Keratinocyte (primary cell): ENCODE measurements at regions not wholly inside any gene's neighbourhood (a gene's known extent, or its start where the extent isn't known, plus 50 kb on each side); places are given as distances from the start of the nearest gene placed in this dataset.

Source experiments
- DNase-seq: peaks from one replicate; pipeline ENCODE4 v3.0.0-alpha.2; 2011; ENCODE audit warnings: low read depth, missing footprints, low spot score
- FAIRE-seq: peaks from 2 replicates; lab custom pipeline; 2011; peaks lifted over from hg19 to GRCh38; lab: Jason Lieb, UNC
- H2AFZ ChIP-seq: 2 replicates; pipeline ENCODE4 v1.6.0; 2012; ENCODE audit warnings: low read length, control low read depth, inconsistent platforms; ENCODE audit not compliant: control insufficient read depth
- H3K27ac ChIP-seq: 2 replicates; pipeline ENCODE4 v1.5.1; 2011; ENCODE audit warnings: low read length; ENCODE audit not compliant: control insufficient read depth, insufficient read depth
- H3K27me3 ChIP-seq: 3 replicates; pipeline ENCODE4 v1.6.0; 2011; ENCODE audit warnings: low read length; ENCODE audit not compliant: control insufficient read depth, insufficient read depth; ENCODE audit errors: extremely low read depth
- H3K36me3 ChIP-seq, 2 experiments: 2 replicates in 1 of 2; 3 replicates in 1 of 2; pipeline ENCODE4 v1.5.1; 2011; ENCODE audit warnings: low read length in 2 of 2, mild to moderate bottlenecking in 1 of 2; ENCODE audit not compliant: control insufficient read depth in 2 of 2, insufficient read depth in 2 of 2; ENCODE audit errors: extremely low read depth in 1 of 2
- H3K4me1 ChIP-seq: 3 replicates; pipeline ENCODE4 v1.5.1; 2011; ENCODE audit warnings: low read length; ENCODE audit not compliant: control insufficient read depth, insufficient read depth; ENCODE audit errors: extremely low read depth
- H3K4me2 ChIP-seq: 3 replicates; pipeline ENCODE4 v1.6.0; 2011; ENCODE audit warnings: low read depth, low read length; ENCODE audit not compliant: control insufficient read depth, insufficient read depth; ENCODE audit errors: extremely low read depth
- H3K4me3 ChIP-seq, 3 experiments: fragments of 200-600 bp in 1 of 3; sonication (generic) in 1 of 3; 2 replicates in 2 of 3; 3 replicates in 1 of 3; pipeline ENCODE4 v1.5.1; 2011 to 2016; ENCODE audit warnings: low read length in 3 of 3, mild to moderate bottlenecking in 3 of 3, control low read depth in 2 of 3, inconsistent platforms in 1 of 3, low read depth in 1 of 3, mixed read lengths in 1 of 3, mixed run types in 1 of 3, moderate library complexity in 1 of 3; ENCODE audit not compliant: control insufficient read depth in 2 of 3, insufficient read depth in 2 of 3; ENCODE audit errors: extremely low read depth in 1 of 3
- H3K79me2 ChIP-seq: 2 replicates; pipeline ENCODE4 v1.6.0; 2012; ENCODE audit warnings: low read length; ENCODE audit not compliant: control insufficient read depth, insufficient read depth
- H3K9ac ChIP-seq: 3 replicates; pipeline ENCODE4 v1.6.0; 2011; ENCODE audit warnings: low read length; ENCODE audit not compliant: control insufficient read depth, insufficient read depth; ENCODE audit errors: extremely low read depth
- H3K9me1 ChIP-seq: 3 replicates; pipeline ENCODE4 v1.6.0; 2011; ENCODE audit warnings: low read length; ENCODE audit not compliant: control insufficient read depth, insufficient read depth; ENCODE audit errors: extremely low read depth
- H3K9me3 ChIP-seq: 2 replicates; pipeline ENCODE4 v1.5.1; 2012; ENCODE audit warnings: low read depth, low read length; ENCODE audit not compliant: control insufficient read depth
- H4K20me1 ChIP-seq: 3 replicates; pipeline ENCODE4 v1.6.0; 2011; ENCODE audit warnings: low read length; ENCODE audit not compliant: control insufficient read depth, insufficient read depth; ENCODE audit errors: extremely low read depth
- EZH2 ChIP-seq: IDR thresholded peaks from one replicate; pipeline ENCODE4 v1.6.1; 2012; ENCODE audit warnings: inconsistent platforms, mild to moderate bottlenecking, low read length, moderate library complexity
- dilution Hi-C: fragments of 300-500 bp; cut with MboI; formaldehyde crosslinking; loops from one replicate; pipeline ENCODE4 v1.7.0; 2020; ENCODE audit warnings: low sequenced_read_pairs; ENCODE audit not compliant: extremely low pct_ligation_motif_present
- TF ChIP-seq, protein P1 (sequence below), 3 experiments: IDR thresholded peaks in 1 of 3; conservative IDR thresholded peaks in 1 of 3; optimal IDR thresholded peaks in 1 of 3; 2 replicates in 2 of 3; 3 replicates in 1 of 3; pipeline versions ENCODE3 to v1.5.1; 2011; ENCODE audit warnings: low read length in 3 of 3, mild to moderate bottlenecking in 3 of 3, moderate library complexity in 2 of 3, control low read depth in 1 of 3, inconsistent platforms in 1 of 3; ENCODE audit not compliant: insufficient read depth in 2 of 3; ENCODE audit errors: extremely low read depth in 1 of 3

DNA sequence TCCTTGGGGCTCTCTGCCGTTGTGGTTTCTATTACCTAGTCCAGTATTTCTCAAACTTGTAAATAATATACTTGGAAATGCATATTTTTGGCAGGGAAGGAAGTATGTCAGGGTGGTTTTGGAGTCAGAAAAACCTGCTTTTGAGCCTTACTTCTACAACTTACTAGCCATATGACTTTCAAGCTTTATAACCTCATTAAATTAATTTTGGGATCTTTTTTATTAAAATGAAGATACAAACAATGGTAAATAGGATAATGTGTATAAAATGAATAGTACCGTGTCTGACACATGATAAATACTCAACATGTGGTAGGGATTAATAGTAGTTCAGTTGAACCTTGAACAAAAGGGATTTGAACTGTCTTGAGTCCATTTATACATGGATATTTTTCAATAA lies 406.3 kb downstream of the ATP23 start:
- no peak overlapping the region for H3K4me3 ChIP-seq
- no peaks in the 10 kb centered on the region for H3K9me3 ChIP-seq
- H3K4me1 ChIP-seq: no peaks in the 10 kb centered on the region
- no peaks in the 10 kb centered on the region for H3K27me3 ChIP-seq
- FAIRE-seq: no peak
- no peaks in the 10 kb centered on the region for H3K9me1 ChIP-seq
- TF ChIP-seq EZH2: no peak
- TF ChIP-seq, protein P1, sequence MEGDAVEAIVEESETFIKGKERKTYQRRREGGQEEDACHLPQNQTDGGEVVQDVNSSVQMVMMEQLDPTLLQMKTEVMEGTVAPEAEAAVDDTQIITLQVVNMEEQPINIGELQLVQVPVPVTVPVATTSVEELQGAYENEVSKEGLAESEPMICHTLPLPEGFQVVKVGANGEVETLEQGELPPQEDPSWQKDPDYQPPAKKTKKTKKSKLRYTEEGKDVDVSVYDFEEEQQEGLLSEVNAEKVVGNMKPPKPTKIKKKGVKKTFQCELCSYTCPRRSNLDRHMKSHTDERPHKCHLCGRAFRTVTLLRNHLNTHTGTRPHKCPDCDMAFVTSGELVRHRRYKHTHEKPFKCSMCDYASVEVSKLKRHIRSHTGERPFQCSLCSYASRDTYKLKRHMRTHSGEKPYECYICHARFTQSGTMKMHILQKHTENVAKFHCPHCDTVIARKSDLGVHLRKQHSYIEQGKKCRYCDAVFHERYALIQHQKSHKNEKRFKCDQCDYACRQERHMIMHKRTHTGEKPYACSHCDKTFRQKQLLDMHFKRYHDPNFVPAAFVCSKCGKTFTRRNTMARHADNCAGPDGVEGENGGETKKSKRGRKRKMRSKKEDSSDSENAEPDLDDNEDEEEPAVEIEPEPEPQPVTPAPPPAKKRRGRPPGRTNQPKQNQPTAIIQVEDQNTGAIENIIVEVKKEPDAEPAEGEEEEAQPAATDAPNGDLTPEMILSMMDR (optimal IDR thresholded peaks at IDR 0.05 in 1 of 3, IDR thresholded peaks at IDR 0.05 in 1 of 3, conservative IDR thresholded peaks at IDR 0.05 in 1 of 3; ENCODE audit: extremely low read depth in 1 of 3, insufficient read depth in 2 of 3, low read length in 3 of 3): no peak
- H3K36me3 ChIP-seq: no peaks in the 10 kb centered on the region
- no peak overlapping the region for H3K27ac ChIP-seq
- dilution Hi-C loops: loop anchor here (25.0 kb wide), 1 partner anchor 90 kb away; no protein-coding TSS in a partner anchor
- H3K9ac ChIP-seq: no peak overlapping the region
- no peak overlapping the region for H2AFZ ChIP-seq
- H3K79me2 ChIP-seq: no peaks in the 10 kb centered on the region
- no peak for DNase-seq
- H4K20me1 ChIP-seq: no peaks in the 10 kb centered on the region
- H3K4me2 ChIP-seq: no peak overlapping the region

DNA sequence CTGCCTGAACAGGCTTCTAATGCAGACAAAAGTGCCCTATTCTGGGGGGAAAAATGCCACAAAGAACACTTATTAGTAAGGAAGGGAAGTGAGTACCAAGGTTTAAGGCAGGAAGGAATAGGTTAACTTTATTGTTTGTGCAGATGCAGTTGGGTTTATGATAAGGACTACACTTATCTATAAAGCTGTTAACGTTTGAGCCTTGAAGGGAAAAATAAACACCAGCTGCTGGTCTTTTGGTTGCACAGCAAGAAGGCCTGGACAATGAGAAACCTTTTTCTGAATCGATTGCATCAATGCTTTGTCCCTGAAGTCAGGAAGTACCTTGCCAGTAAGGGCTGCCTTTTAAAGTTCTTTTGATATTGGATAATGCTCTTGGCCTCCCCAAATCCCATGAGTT lies 407.8 kb downstream of the ATP23 start:
- FAIRE-seq (no peak), DNase-seq (no peak)
- no peaks in the 10 kb centered on the region for H3K36me3 ChIP-seq
- H3K79me2 ChIP-seq: no peaks in the 10 kb centered on the region
- H3K9me1 ChIP-seq: no peaks in the 10 kb centered on the region
- H4K20me1 ChIP-seq: no peaks in the 10 kb centered on the region
- H3K4me1 ChIP-seq: no peaks in the 10 kb centered on the region
- dilution Hi-C loops: loop anchor here (25.0 kb wide), 1 partner anchor 88 kb away; no protein-coding TSS in a partner anchor
- no peak overlapping the region for H3K4me2 ChIP-seq
- H2AFZ ChIP-seq: no peak overlapping the region
- H3K9me3 ChIP-seq: no peaks in the 10 kb centered on the region
- H3K9ac ChIP-seq: no peak overlapping the region
- no peak overlapping the region for H3K27ac ChIP-seq
- H3K27me3 ChIP-seq: no peaks in the 10 kb centered on the region
- H3K4me3 ChIP-seq: no peak overlapping the region
- TF ChIP-seq, protein P1 (optimal IDR thresholded peaks at IDR 0.05 in 1 of 3, IDR thresholded peaks at IDR 0.05 in 1 of 3, conservative IDR thresholded peaks at IDR 0.05 in 1 of 3; ENCODE audit: extremely low read depth in 1 of 3, insufficient read depth in 2 of 3, low read length in 3 of 3): no peak
- no peak for TF ChIP-seq EZH2
